DND-41 (cell line): ENCODE measurements at regions not wholly inside any gene's neighbourhood (a gene's known extent, or its start where the extent isn't known, plus 50 kb on each side); places are given as distances from the start of the nearest gene placed in this dataset.

ENCODE experiments used
- ATAC-seq: fragments of 200-7000 bp; cut with Tn5 transposase; 3 replicates; pipeline ENCODE4 v1.9.1; 2021; ENCODE audit warnings: low read depth; ENCODE audit not compliant: insufficient read depth
- DNase-seq: peaks from one replicate; pipeline ENCODE4 v3.0.0-alpha.2; 2020
- H2AFZ ChIP-seq: 2 replicates; pipeline ENCODE4 v1.6.0; 2012; ENCODE audit warnings: low read depth, low read length
- H3K27ac ChIP-seq: 2 replicates; pipeline ENCODE4 v1.5.1; 2012; ENCODE audit warnings: low read length, inconsistent platforms
- H3K27me3 ChIP-seq: fragments of 200-600 bp; sonication (generic); 2 replicates; pipeline ENCODE4 v1.6.0; 2012; ENCODE audit warnings: low read length, mild to moderate bottlenecking, inconsistent platforms; ENCODE audit not compliant: insufficient read depth, poor library complexity
- H3K36me3 ChIP-seq: 2 replicates; pipeline ENCODE4 v1.5.1; 2012; ENCODE audit warnings: low read length, inconsistent platforms; ENCODE audit not compliant: insufficient read depth
- H3K4me1 ChIP-seq: 2 replicates; pipeline ENCODE4 v1.5.1; 2012; ENCODE audit warnings: mild to moderate bottlenecking, low read length; ENCODE audit not compliant: insufficient read depth
- H3K4me2 ChIP-seq: 2 replicates; pipeline ENCODE4 v1.6.0; 2012; ENCODE audit warnings: mild to moderate bottlenecking, moderate library complexity, low read length, inconsistent platforms; ENCODE audit not compliant: insufficient read depth
- H3K4me3 ChIP-seq, 2 experiments: fragments of 200-600 bp in 1 of 2; shearing (Covaris generic) in 1 of 2; 2 replicates each; pipeline ENCODE4 v1.5.1; 2012 to 2016; ENCODE audit warnings: inconsistent platforms in 2 of 2, low read length in 2 of 2, mild to moderate bottlenecking in 2 of 2, low read depth in 1 of 2, moderate library complexity in 1 of 2
- H3K79me2 ChIP-seq: 2 replicates; pipeline ENCODE4 v1.6.0; 2012; ENCODE audit warnings: low read length, inconsistent platforms; ENCODE audit not compliant: insufficient read depth
- H3K9ac ChIP-seq: 2 replicates; pipeline ENCODE4 v1.6.0; 2012; ENCODE audit warnings: low read depth, mild to moderate bottlenecking, inconsistent platforms, low read length, moderate library complexity
- H3K9me3 ChIP-seq: 2 replicates; pipeline ENCODE4 v1.5.1; 2012; ENCODE audit warnings: low read length, moderate library complexity, mild to moderate bottlenecking, inconsistent platforms; ENCODE audit not compliant: insufficient read depth, severe bottlenecking
- H4K20me1 ChIP-seq: 2 replicates; pipeline ENCODE4 v1.6.0; 2012; ENCODE audit warnings: low read length; ENCODE audit not compliant: insufficient read depth
- CTCF ChIP-seq: IDR thresholded peaks from 2 replicates; pipeline ENCODE4 v1.5.1; 2012; ENCODE audit warnings: borderline replicate concordance, low read length, moderate library complexity, mild to moderate bottlenecking; ENCODE audit not compliant: poor library complexity, severe bottlenecking; ENCODE audit errors: extremely low read depth
- EZH2 ChIP-seq: IDR thresholded peaks from 3 replicates; pipeline ENCODE4 v1.6.1; 2012; ENCODE audit warnings: borderline replicate concordance, low read depth, mild to moderate bottlenecking, moderate library complexity, low read length, inconsistent platforms; ENCODE audit not compliant: severe bottlenecking

GRCh38 chr22:26753125-26753862, 95.9 kb downstream of the MIAT start:
- Histone ChIP-seq H3K79me2 (no peaks in the 10 kb centered on the region), H3K27me3 (no peaks in the 10 kb centered on the region), H3K27ac (no peak overlapping the region), H3K4me1 (no peaks in the 10 kb centered on the region), H3K9me3 (no peaks in the 10 kb centered on the region), H2AFZ (no peak overlapping the region), H3K4me2 (no peak overlapping the region), H3K36me3 (peaks cover 4% of the 10 kb centered on the region; the same call in 1 of the 2 replicates), H3K4me3 (no peak overlapping the region), H3K9ac (no peak overlapping the region), H4K20me1 (no peaks in the 10 kb centered on the region)
- ATAC-seq: no peak
- no peak for DNase-seq
- no peak for TF ChIP-seq EZH2
- no peak for TF ChIP-seq CTCF

GRCh38 chr22:26756675-26757293, 99.4 kb downstream of the MIAT start:
- Histone ChIP-seq H3K4me3 (no peak overlapping the region), H3K36me3 (peaks cover 4% of the 10 kb centered on the region; the same call in 1 of the 2 replicates), H3K27ac (no peak overlapping the region), H2AFZ (no peak overlapping the region), H3K4me2 (no peak overlapping the region), H3K4me1 (no peaks in the 10 kb centered on the region), H3K9ac (no peak overlapping the region), H3K79me2 (no peaks in the 10 kb centered on the region), H3K27me3 (no peaks in the 10 kb centered on the region), H4K20me1 (peaks cover 16% of the 10 kb centered on the region), H3K9me3 (no peaks in the 10 kb centered on the region)
- ATAC-seq (no peak), DNase-seq (no peak)
- TF ChIP-seq CTCF (peak; percentile 35), EZH2 (no peak)

GRCh38 chr22:26757496-26757895, 100.1 kb downstream of the MIAT start:
- Histone ChIP-seq H3K79me2 (no peaks in the 10 kb centered on the region), H3K27ac (no peak overlapping the region), H3K36me3 (peaks cover 4% of the 10 kb centered on the region; the same call in 1 of the 2 replicates), H3K4me2 (no peak overlapping the region), H3K9ac (no peak overlapping the region), H3K27me3 (no peaks in the 10 kb centered on the region), H3K4me1 (no peaks in the 10 kb centered on the region), H4K20me1 (peaks cover 21% of the 10 kb centered on the region), H3K4me3 (no peak overlapping the region), H3K9me3 (no peaks in the 10 kb centered on the region), H2AFZ (no peak overlapping the region)
- TF ChIP-seq EZH2 (no peak), CTCF (no peak)
- no peak for ATAC-seq
- DNase-seq: no peak
